Endothelial cell of umbilical vein (primary cell): ENCODE measurements at regions not wholly inside any gene's neighbourhood (a gene's known extent, or its start where the extent isn't known, plus 50 kb on each side); places are given as distances from the start of the nearest gene placed in this dataset.

Experiments
- BruUV-seq: library from RNA; stranded (reverse); fragments of 400-500 nt; replicated peaks from 2 replicates; lab custom pipeline; 2021; lab: Mats Ljungman, UMichigan
- CTCF ChIA-PET: fragments of 300-600, 350-600 bp; sonication (Branson Sonifier 250); formaldehyde crosslinking; loops from one replicate; lab custom pipeline; 2021; ENCODE audit warnings: antibody characterized with exemption, inconsistent platforms; lab: Charles Lee
- POLR2A ChIA-PET: fragments of 300-600, 350-600 bp; sonication (Branson Sonifier 250); formaldehyde crosslinking; loops from one replicate; lab custom pipeline; 2021; ENCODE audit warnings: antibody characterized with exemption, inconsistent platforms; lab: Charles Lee
- DNase-seq: peaks from one replicate; pipeline ENCODE4 v3.0.0-alpha.2; 2011; ENCODE audit warnings: low read depth, low spot score
- FAIRE-seq: peaks from 2 replicates; lab custom pipeline; 2011; peaks lifted over from hg19 to GRCh38; lab: Jason Lieb, UNC
- H2AFZ ChIP-seq: 2 replicates; pipeline ENCODE4 v1.6.0; 2012; ENCODE audit warnings: low read depth, low read length, control low read depth, inconsistent platforms
- H3K27ac ChIP-seq: 2 replicates; pipeline ENCODE4 v1.5.1; 2011; ENCODE audit warnings: low read depth, mild to moderate bottlenecking, control low read depth, low read length, moderate library complexity; ENCODE audit not compliant: insufficient read depth
- H3K27me3 ChIP-seq, 2 experiments: 2 replicates each; pipeline versions ENCODE4 v1.6.0 to v1.6.1; 2011; ENCODE audit warnings: low read length in 2 of 2, mixed read lengths in 1 of 2; ENCODE audit not compliant: control insufficient read depth in 2 of 2, insufficient read depth in 2 of 2
- H3K36me3 ChIP-seq, 2 experiments: 2 replicates in 1 of 2; 3 replicates in 1 of 2; pipeline ENCODE4 v1.5.1; 2011; ENCODE audit warnings: low read length in 2 of 2, mild to moderate bottlenecking in 1 of 2, moderate library complexity in 1 of 2; ENCODE audit not compliant: control insufficient read depth in 2 of 2, insufficient read depth in 2 of 2; ENCODE audit errors: extremely low read depth in 1 of 2
- H3K4me1 ChIP-seq: 3 replicates; pipeline ENCODE4 v1.5.1; 2011; ENCODE audit warnings: mild to moderate bottlenecking, low read length; ENCODE audit not compliant: control insufficient read depth, insufficient read depth; ENCODE audit errors: extremely low read depth
- H3K4me2 ChIP-seq: 2 replicates; pipeline ENCODE4 v1.6.1; 2011; ENCODE audit warnings: low read length, control low read depth, mixed read lengths; ENCODE audit not compliant: insufficient read depth
- H3K4me3 ChIP-seq, 3 experiments: fragments of 200-600 bp in 1 of 3; sonication (generic), shearing (Covaris generic) in 1 of 3; replicated peaks in 1 of 3; 2 replicates each; pipeline ENCODE4 v1.5.1; 2011 to 2016; ENCODE audit warnings: control low read depth in 3 of 3, low read length in 3 of 3, mild to moderate bottlenecking in 2 of 3, inconsistent platforms in 1 of 3, low read depth in 1 of 3, moderate library complexity in 1 of 3; ENCODE audit not compliant: insufficient read depth in 1 of 3
- H3K79me2 ChIP-seq: 2 replicates; pipeline ENCODE4 v1.6.0; 2012; ENCODE audit warnings: low read length, inconsistent platforms; ENCODE audit not compliant: control insufficient read depth, insufficient read depth
- H3K9ac ChIP-seq: replicated peaks from 2 replicates; pipeline ENCODE3; 2011; ENCODE audit warnings: low read length, control low read depth; ENCODE audit not compliant: insufficient read depth; ENCODE audit errors: extremely low read depth
- H3K9me1 ChIP-seq: replicated peaks from 3 replicates; pipeline ENCODE4 v1.6.0; 2011; ENCODE audit warnings: mild to moderate bottlenecking, low read length; ENCODE audit not compliant: control insufficient read depth, insufficient read depth; ENCODE audit errors: extremely low read depth
- H3K9me3 ChIP-seq: replicated peaks from 2 replicates; pipeline ENCODE4 v1.5.1; 2012; ENCODE audit warnings: low read length, inconsistent platforms; ENCODE audit not compliant: control insufficient read depth, insufficient read depth
- H4K20me1 ChIP-seq: replicated peaks from 2 replicates; pipeline ENCODE3; 2011; ENCODE audit warnings: mild to moderate bottlenecking, low read length; ENCODE audit not compliant: control insufficient read depth, insufficient read depth; ENCODE audit errors: extremely low read depth
- CTCF ChIP-seq, 2 donors: IDR thresholded peaks; 1 replicate in 1 of 2; 2 replicates in 1 of 2; pipeline ENCODE4 v1.5.1; 2011; ENCODE audit warnings: low read length in 2 of 2, mild to moderate bottlenecking in 2 of 2, moderate library complexity in 2 of 2, control low read depth in 1 of 2, inconsistent platforms in 1 of 2, low read depth in 1 of 2; ENCODE audit not compliant: insufficient read depth in 1 of 2; ENCODE audit errors: extremely low read depth in 1 of 2
- EZH2 ChIP-seq: IDR thresholded peaks from 2 replicates; pipeline ENCODE4 v1.6.1; 2012; ENCODE audit warnings: borderline replicate concordance, low read depth, mild to moderate bottlenecking, moderate library complexity, low read length, inconsistent platforms; ENCODE audit not compliant: severe bottlenecking
- FOS ChIP-seq: IDR thresholded peaks from 2 replicates; pipeline ENCODE4 v1.6.1; 2011; ENCODE audit warnings: mild to moderate bottlenecking, low read length, moderate library complexity, borderline replicate concordance; ENCODE audit not compliant: insufficient read depth
- GATA2 ChIP-seq: IDR thresholded peaks from 2 replicates; pipeline ENCODE4 v1.7.0; 2011; ENCODE audit warnings: low read depth, mild to moderate bottlenecking, moderate library complexity, mixed read lengths, low read length; ENCODE audit not compliant: insufficient read length, insufficient read depth
- JUN ChIP-seq: IDR thresholded peaks from 2 replicates; pipeline ENCODE4 v1.6.1; 2011; ENCODE audit warnings: borderline replicate concordance, low read depth; ENCODE audit not compliant: insufficient read length, insufficient read depth
- MAX ChIP-seq: IDR thresholded peaks from 2 replicates; pipeline ENCODE4 v1.6.1; 2011; ENCODE audit not compliant: insufficient read depth, insufficient read length
- MYC ChIP-seq: IDR thresholded peaks from one replicate; pipeline ENCODE4 v1.6.1; 2011; ENCODE audit warnings: mild to moderate bottlenecking, low read depth, low read length
- POLR2A ChIP-seq: IDR thresholded peaks from 2 replicates; pipeline ENCODE4 v1.6.1; 2012; ENCODE audit warnings: low read depth, mild to moderate bottlenecking, control low read depth, low read length
- POLR2AphosphoS5 ChIP-seq: IDR thresholded peaks from 2 replicates; pipeline ENCODE4 v1.6.1; 2012; ENCODE audit warnings: low read depth, mild to moderate bottlenecking, control low read depth, low read length, moderate library complexity; ENCODE audit not compliant: insufficient read depth
- dilution Hi-C: fragments of 300-500 bp; cut with MboI; formaldehyde crosslinking; loops from one replicate; pipeline ENCODE4 v1.15.0; 2019; ENCODE audit warnings: low sequenced_read_pairs; ENCODE audit not compliant: extremely low pct_ligation_motif_present
- intact Hi-C: fragments of 100-400 bp; cut with micrococcal nuclease; formaldehyde crosslinking; loops from one replicate; pipeline ENCODE4 v1.10.0; 2022

- no peak for DNase-seq
- Histone ChIP-seq H3K9me1 (no peaks in the 10 kb centered on the region), H4K20me1 (no peaks in the 10 kb centered on the region), H3K4me2 (no peak overlapping the region), H3K9ac (no peak overlapping the region), H3K79me2 (no peaks in the 10 kb centered on the region), H3K4me1 (no peaks in the 10 kb centered on the region), H3K4me3 (no peak overlapping the region), H3K27me3 (no peaks in the 10 kb centered on the region), H2AFZ (no peak overlapping the region), H3K9me3 (no peaks in the 10 kb centered on the region), H3K36me3 (no peaks in the 10 kb centered on the region), H3K27ac (no peak overlapping the region)
- dilution Hi-C loops (no loop called here), intact Hi-C loops (loop anchor here (5.0 kb wide), 1 partner anchor 430 kb away; no protein-coding TSS in a partner anchor)
- no peak for FAIRE-seq
- ChIA-PET POLR2A (no interaction called here), CTCF (interaction anchor here (1.3 to 4.7 kb wide), 6 partner anchors 8 to 809 kb away, joined by 4 to 40 read pairs (median 11); no protein-coding TSS in a partner anchor)
- no peak for TF ChIP-seq GATA2
- TF ChIP-seq MYC = no peak
- TF ChIP-seq FOS = no peak
- no peak for TF ChIP-seq JUN
- TF ChIP-seq MAX = no peak
- no peak for TF ChIP-seq POLR2A
- no peak for TF ChIP-seq EZH2
- no peak for TF ChIP-seq POLR2AphosphoS5
- no peak for TF ChIP-seq CTCF (IDR thresholded peaks at IDR 0.05; ENCODE audit: extremely low read depth in 1 of 2, insufficient read depth in 1 of 2, low read depth in 1 of 2, low read length in 2 of 2)
- no TSS peak for BruUV-seq
Observed at GRCh38 chr12:14187002-14187401, 178.5 kb upstream of the ATF7IP start.
